ENCODE measurements at regions not wholly inside any gene's neighbourhood (a gene's known extent, or its start where the extent isn't known, plus 50 kb on each side); places are given as distances from the start of the nearest gene placed in this dataset.

- H3K36me3 ChIP-seq (replicated peaks in 1 of 2; ENCODE audit: insufficient read depth in 1 of 2, low read depth in 2 of 2), result no peaks in the 10 kb centered on the region
Observed at GRCh38 chr7:109009636-109010035, 440.0 kb downstream of the DNAJB9 start.

DNA sequence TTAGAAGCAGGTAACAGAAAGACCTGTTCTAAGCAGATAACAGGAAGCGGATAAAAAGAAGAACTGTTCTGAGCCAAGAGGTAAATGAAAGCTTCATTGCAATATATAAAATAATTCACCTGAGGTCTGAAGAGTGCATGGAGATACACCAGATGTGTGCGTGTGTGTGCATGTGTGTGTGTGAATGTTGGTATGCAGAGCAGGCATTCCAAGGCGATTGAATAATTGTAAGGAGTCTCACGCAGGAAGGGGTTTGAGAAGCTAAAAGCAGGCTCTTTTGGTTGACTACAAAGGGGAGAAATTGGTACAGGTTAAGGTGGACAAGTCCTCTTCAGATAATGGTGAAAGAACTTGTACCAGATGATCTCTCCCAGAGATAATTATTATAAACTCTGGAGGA, 450.6 kb downstream of the DNAJB9 start:
- no peak for ATAC-seq
- 73 to 79% methylated on average over 4 of the region's 4 CpGs for WGBS, 2 donors
- no peaks in the 10 kb centered on the region for H3K9me3 ChIP-seq
- H3K27ac ChIP-seq, result no peak overlapping the region
- DNase-seq, result no peak
- H3K4me1 ChIP-seq, result no peaks in the 10 kb centered on the region
- no peak overlapping the region for H3K4me3 ChIP-seq
- intact Hi-C loops (cut with DNase I), result no loop called here
- TF ChIP-seq POLR2A (IDR thresholded peaks at IDR 0.05), result no peak
- no peak for TF ChIP-seq CTCF (IDR thresholded peaks at IDR 0.05)
- no peaks in the 10 kb centered on the region for H3K36me3 ChIP-seq (replicated peaks in 1 of 2; ENCODE audit: insufficient read depth in 1 of 2, low read depth in 2 of 2)
- H3K27me3 ChIP-seq, result no peaks in the 10 kb centered on the region

More at GRCh38 chr7:109009636-109010035, 440.0 kb downstream of the DNAJB9 start:
- TF ChIP-seq POLR2A (IDR thresholded peaks at IDR 0.05) (no peak), CTCF (IDR thresholded peaks at IDR 0.05) (no peak)
- 66 to 74% methylated on average over 6 of the region's 6 CpGs for WGBS, 2 donors
- intact Hi-C loops (cut with DNase I), result no loop called here
- DNase-seq, result no peak
- no peak overlapping the region for H3K4me3 ChIP-seq
- H3K4me1 ChIP-seq, result no peaks in the 10 kb centered on the region
- no peaks in the 10 kb centered on the region for H3K27me3 ChIP-seq
- ATAC-seq, result no peak
- no peak overlapping the region for H3K27ac ChIP-seq
- H3K9me3 ChIP-seq, result no peaks in the 10 kb centered on the region

DNA sequence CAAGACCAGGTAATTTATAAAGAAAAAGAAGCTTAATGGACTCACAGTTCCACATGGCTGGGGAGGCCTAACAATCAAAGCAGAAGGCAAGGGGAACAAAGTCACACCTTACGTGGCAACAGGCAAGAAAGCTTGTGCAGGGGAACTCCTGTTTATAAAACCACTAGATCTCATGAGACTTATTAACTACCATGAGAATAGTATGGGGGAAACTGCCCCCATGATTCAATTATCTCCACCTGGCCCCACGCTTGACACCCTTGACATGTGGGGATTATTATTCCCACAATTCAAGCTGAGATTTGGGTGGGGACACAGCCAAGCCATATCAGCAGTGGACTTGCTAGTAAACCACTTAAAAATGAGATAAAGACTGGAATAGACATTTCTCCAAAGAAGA, 451.7 kb downstream of the DNAJB9 start:
- WGBS, 2 donors, result 72 to 83% methylated on average over 2 of the region's 2 CpGs
- Histone ChIP-seq H3K9me3 (no peaks in the 10 kb centered on the region), H3K27me3 (no peaks in the 10 kb centered on the region), H3K4me3 (no peak overlapping the region), H3K27ac (no peak overlapping the region), H3K4me1 (no peaks in the 10 kb centered on the region), H3K36me3 (replicated peaks in 1 of 2; ENCODE audit: insufficient read depth in 1 of 2, low read depth in 2 of 2) (no peaks in the 10 kb centered on the region)
- TF ChIP-seq CTCF (IDR thresholded peaks at IDR 0.05), result no peak
- no peak for TF ChIP-seq POLR2A (IDR thresholded peaks at IDR 0.05)
- intact Hi-C loops (cut with DNase I), result no loop called here
- no peak for DNase-seq
- ATAC-seq, result no peak

DNA sequence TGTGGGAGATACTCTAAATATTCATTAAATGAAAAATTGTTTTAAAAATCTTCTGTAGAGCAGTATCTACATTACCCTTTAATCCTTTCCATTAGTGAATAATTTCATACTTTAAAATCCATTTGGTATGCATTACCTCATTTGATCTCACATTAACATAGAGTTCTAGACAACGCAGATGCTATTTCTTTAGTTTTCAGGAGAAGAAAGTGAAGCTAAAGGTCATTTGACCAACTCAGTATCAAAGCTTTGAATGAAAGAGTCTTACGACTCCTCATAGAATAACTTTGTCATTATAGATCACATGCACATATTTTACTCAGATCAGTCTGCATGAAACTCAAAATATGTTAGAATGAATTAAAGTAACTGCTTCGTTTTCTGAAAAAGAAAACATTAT, 460.2 kb downstream of the DNAJB9 start:
- TF ChIP-seq POLR2A (IDR thresholded peaks at IDR 0.05), result no peak
- no peak for TF ChIP-seq CTCF (IDR thresholded peaks at IDR 0.05)
- 82 to 83% methylated on average over 3 of the region's 3 CpGs for WGBS, 2 donors
- Histone ChIP-seq H3K27me3 (no peaks in the 10 kb centered on the region), H3K9me3 (no peaks in the 10 kb centered on the region), H3K36me3 (replicated peaks in 1 of 2; ENCODE audit: insufficient read depth in 1 of 2, low read depth in 2 of 2) (no peaks in the 10 kb centered on the region), H3K27ac (no peak overlapping the region), H3K4me3 (no peak overlapping the region), H3K4me1 (no peaks in the 10 kb centered on the region)
- no peak for DNase-seq
- intact Hi-C loops (cut with DNase I), result no loop called here
- no peak for ATAC-seq

DNA sequence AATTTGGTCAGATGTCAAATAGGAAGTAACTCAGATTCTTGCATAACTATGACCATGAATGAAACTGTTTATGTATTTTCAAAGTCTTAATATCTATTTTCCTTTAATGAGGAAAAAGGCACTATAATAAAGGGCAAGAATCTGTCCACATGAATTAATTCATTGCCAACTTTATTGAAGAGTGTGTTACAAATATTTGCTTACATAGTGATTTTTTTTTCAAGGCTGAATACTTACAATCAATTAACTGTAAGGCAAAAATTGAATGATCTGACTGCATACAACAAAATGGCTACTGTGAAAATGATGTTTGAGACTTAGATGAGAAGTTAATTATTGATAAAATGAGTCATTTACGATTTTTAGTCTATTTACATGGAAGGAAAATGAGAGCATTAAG, 475.0 kb downstream of the DNAJB9 start:
- Histone ChIP-seq H3K27me3 (no peaks in the 10 kb centered on the region), H3K9me3 (no peaks in the 10 kb centered on the region), H3K27ac (no peak overlapping the region), H3K4me1 (no peaks in the 10 kb centered on the region), H3K36me3 (replicated peaks in 1 of 2; ENCODE audit: insufficient read depth in 1 of 2, low read depth in 2 of 2) (no peaks in the 10 kb centered on the region), H3K4me3 (no peak overlapping the region)
- intact Hi-C loops (cut with DNase I), result no loop called here
- DNase-seq (no peak), ATAC-seq (no peak)
- 32 to 39% methylated on average over 1 of the region's 1 CpG for WGBS, 2 donors
- TF ChIP-seq POLR2A (IDR thresholded peaks at IDR 0.05) (no peak), CTCF (IDR thresholded peaks at IDR 0.05) (no peak)

Data from body of pancreas (tissue), 4 donors.